ENCODE measurements at regions not wholly inside any gene's neighbourhood (a gene's known extent, or its start where the extent isn't known, plus 50 kb on each side); places are given as distances from the start of the nearest gene placed in this dataset.

GRCh38 chrX:76366972-76367371, 60.5 kb upstream of the MAGEE1 start:
- intact Hi-C loops (cut with micrococcal nuclease), result no loop called here
- no peak overlapping the region for H3K4me3 Mint-ChIP-seq
- ATAC-seq, result no peak
- TF ChIP-seq CTCF (IDR thresholded peaks at IDR 0.05), result no peak
- DNase-seq, result no peak
- no peaks in the 10 kb centered on the region for H3K9me3 Mint-ChIP-seq
- ChIA-PET CTCF (no interaction called here), POLR2A (interaction anchor here (0.6 kb wide), 1 partner anchor 76 kb away, joined by 3 read pairs; no protein-coding TSS in a partner anchor)
- no peaks in the 10 kb centered on the region for H3K36me3 Mint-ChIP-seq (ENCODE audit: low read depth)
- H3K4me1 Mint-ChIP-seq (ENCODE audit: low read depth), result no peaks in the 10 kb centered on the region
- H3K27ac Mint-ChIP-seq, result no peak overlapping the region
- H3K27me3 Mint-ChIP-seq, result no peaks in the 10 kb centered on the region
